ENCODE measurements at regions not wholly inside any gene's neighbourhood (a gene's known extent, or its start where the extent isn't known, plus 50 kb on each side); places are given as distances from the start of the nearest gene placed in this dataset.

- TF ChIP-seq HDGF (IDR thresholded peaks at IDR 0.05; ENCODE audit: borderline replicate concordance) (no peak), L3MBTL2 (conservative IDR thresholded peaks at IDR 0.05) (no peak), BHLHE40 (IDR thresholded peaks at IDR 0.05; ENCODE audit: borderline replicate concordance) (no peak), ARNT (IDR thresholded peaks at IDR 0.05) (no peak)
Observed at GRCh38 chr11:62057069-62057468, 66.7 kb upstream of the INCENP start.
